Vagina (tissue), 2 donors: ENCODE measurements at regions not wholly inside any gene's neighbourhood (a gene's known extent, or its start where the extent isn't known, plus 50 kb on each side); places are given as distances from the start of the nearest gene placed in this dataset.

Experiments
- CTCF ChIP-seq, 3 experiments: fragments of 450-650 bp in 2 of 3; fragments of 200-600 bp in 1 of 3; sonication (generic) in 1 of 3; IDR thresholded peaks; one replicate each; pipeline ENCODE4 v1.5.1; 2017 to 2019; ENCODE audit warnings: antibody characterized with exemption in 3 of 3, mild to moderate bottlenecking in 2 of 3, moderate library complexity in 2 of 3
- POLR2A ChIP-seq, 2 donors: fragments of 450-650 bp; IDR thresholded peaks; one replicate each; pipeline ENCODE4 v1.6.1; 2017; ENCODE audit warnings: antibody characterized with exemption in 2 of 2, mild to moderate bottlenecking in 2 of 2, moderate library complexity in 2 of 2
- POLR2AphosphoS5 ChIP-seq, 2 donors: sonication (generic); formaldehyde crosslinking; IDR thresholded peaks; one replicate each; pipeline ENCODE4 v1.9.0; 2017; ENCODE audit warnings: antibody characterized with exemption in 2 of 2, mild to moderate bottlenecking in 2 of 2, low read depth in 1 of 2; ENCODE audit not compliant: insufficient read depth in 1 of 2

DNA sequence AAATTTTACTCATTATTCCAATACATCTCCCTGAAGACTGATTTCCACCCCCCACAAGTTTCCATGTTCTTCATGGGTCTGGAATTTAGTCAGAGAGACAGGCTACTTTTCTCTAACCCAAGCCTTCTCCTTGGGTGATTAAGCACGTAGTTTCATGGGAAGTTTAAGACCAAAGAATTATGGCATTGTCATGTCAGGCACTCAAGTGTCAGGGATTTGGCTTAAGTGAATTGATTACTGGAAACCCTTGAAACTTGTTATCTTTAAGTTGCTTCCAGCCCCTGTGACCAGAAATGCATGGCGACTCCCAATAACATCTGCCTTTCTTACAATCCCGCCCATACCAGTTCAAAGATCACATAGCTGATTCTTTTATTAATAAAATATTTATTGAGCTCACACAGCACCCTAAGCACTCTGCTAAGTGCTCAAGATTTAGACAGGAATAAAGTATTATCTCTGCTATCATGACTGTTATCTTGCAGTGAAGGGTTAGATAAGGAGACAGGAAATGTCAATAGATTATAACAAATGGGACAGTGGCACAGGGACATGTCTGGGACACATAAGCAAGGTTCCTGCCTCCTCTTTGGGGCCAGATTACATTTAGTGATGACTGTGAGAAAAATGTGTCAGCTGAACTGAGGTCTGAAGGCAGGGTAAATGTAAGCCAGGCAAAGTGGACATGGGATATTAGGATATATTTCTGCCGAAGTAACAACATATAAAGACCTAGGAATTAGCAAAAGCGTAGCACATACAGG is 241.2 kb upstream of the TNC start:
- no peak for TF ChIP-seq POLR2A (IDR thresholded peaks at IDR 0.05)
- no peak for TF ChIP-seq POLR2AphosphoS5 (IDR thresholded peaks at IDR 0.05; ENCODE audit: insufficient read depth in 1 of 2, low read depth in 1 of 2)
- TF ChIP-seq CTCF (IDR thresholded peaks at IDR 0.05), result no peak
